WTC11 (cell line): ENCODE measurements at regions not wholly inside any gene's neighbourhood (a gene's known extent, or its start where the extent isn't known, plus 50 kb on each side); places are given as distances from the start of the nearest gene placed in this dataset.

Experiments
- ATF1 ChIP-seq: sonication (generic); formaldehyde crosslinking; IDR thresholded peaks from 2 replicates; pipeline ENCODE4 v1.8.1; 2023; ENCODE audit warnings: mild to moderate bottlenecking, moderate library complexity, missing genetic modification reagents
- CBFB ChIP-seq: sonication (generic); formaldehyde crosslinking; IDR thresholded peaks from 2 replicates; pipeline ENCODE4 v1.8.1; 2022; ENCODE audit warnings: mild to moderate bottlenecking, low read depth, missing genetic modification reagents
- ELF4 ChIP-seq: sonication (generic); formaldehyde crosslinking; IDR thresholded peaks from 2 replicates; pipeline ENCODE4 v1.8.1; 2022; ENCODE audit warnings: low read depth, mild to moderate bottlenecking, moderate library complexity, missing genetic modification reagents
- ZBTB21 ChIP-seq: sonication (generic); formaldehyde crosslinking; IDR thresholded peaks from 2 replicates; pipeline ENCODE4 v1.8.1; 2023; ENCODE audit warnings: mild to moderate bottlenecking, missing genetic modification reagents, borderline replicate concordance
- TF ChIP-seq, protein P1 (sequence below): fragments of 200-600 bp; IDR thresholded peaks from 2 replicates; pipeline ENCODE4 v1.8.0; 2022; ENCODE audit warnings: antibody characterized with exemption
- TF ChIP-seq, protein P2 (sequence below): sonication (generic); formaldehyde crosslinking; IDR thresholded peaks from 2 replicates; pipeline ENCODE4 v1.8.1; 2022; ENCODE audit warnings: low read depth, missing genetic modification reagents, borderline replicate concordance
- TF ChIP-seq, protein P3 (sequence below): sonication (generic); formaldehyde crosslinking; conservative IDR thresholded peaks from 2 replicates; pipeline ENCODE4 v1.8.1; 2023; ENCODE audit warnings: mild to moderate bottlenecking, low read depth, missing genetic modification reagents, moderate library complexity
- TF ChIP-seq, protein P4 (sequence below): sonication (generic); formaldehyde crosslinking; IDR thresholded peaks from 2 replicates; pipeline ENCODE4 v1.8.0; 2022; ENCODE audit warnings: mild to moderate bottlenecking, missing genetic modification reagents
- TF ChIP-seq, protein P5 (sequence below): sonication (generic); formaldehyde crosslinking; IDR thresholded peaks from 2 replicates; pipeline ENCODE4 v1.8.1; 2023; ENCODE audit warnings: mild to moderate bottlenecking, moderate library complexity, missing genetic modification reagents

DNA sequence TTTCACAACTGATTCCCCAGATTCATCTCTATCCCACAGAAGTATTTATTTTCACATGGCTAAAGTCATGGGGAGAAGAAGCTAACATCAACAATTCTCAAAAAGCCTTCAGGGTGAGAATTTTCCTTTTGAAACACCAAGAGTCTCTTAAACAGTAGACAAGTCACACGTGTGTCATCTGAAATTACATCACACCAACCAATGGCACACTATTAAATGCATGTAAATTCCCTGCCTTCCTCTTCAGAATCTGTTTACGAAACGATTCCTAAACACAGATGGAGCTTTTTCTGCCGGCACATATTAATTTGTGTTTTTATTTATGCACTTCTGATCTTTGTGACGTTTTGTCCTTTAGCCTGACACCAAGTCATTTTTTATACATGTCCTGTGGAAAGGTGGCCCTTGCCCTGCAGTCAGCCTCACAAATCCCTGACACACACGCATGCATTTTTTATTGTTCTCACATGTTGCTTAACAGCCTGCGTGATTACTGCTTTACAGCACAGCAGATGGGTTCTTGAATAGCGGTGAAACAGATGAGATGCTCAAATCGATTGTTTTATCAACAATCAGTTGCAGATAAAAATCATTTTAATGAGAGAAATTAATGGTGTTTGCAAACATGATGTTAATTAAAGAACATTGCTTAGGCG, 735.9 kb upstream of the TENM3 start:
- TF ChIP-seq, protein P1, sequence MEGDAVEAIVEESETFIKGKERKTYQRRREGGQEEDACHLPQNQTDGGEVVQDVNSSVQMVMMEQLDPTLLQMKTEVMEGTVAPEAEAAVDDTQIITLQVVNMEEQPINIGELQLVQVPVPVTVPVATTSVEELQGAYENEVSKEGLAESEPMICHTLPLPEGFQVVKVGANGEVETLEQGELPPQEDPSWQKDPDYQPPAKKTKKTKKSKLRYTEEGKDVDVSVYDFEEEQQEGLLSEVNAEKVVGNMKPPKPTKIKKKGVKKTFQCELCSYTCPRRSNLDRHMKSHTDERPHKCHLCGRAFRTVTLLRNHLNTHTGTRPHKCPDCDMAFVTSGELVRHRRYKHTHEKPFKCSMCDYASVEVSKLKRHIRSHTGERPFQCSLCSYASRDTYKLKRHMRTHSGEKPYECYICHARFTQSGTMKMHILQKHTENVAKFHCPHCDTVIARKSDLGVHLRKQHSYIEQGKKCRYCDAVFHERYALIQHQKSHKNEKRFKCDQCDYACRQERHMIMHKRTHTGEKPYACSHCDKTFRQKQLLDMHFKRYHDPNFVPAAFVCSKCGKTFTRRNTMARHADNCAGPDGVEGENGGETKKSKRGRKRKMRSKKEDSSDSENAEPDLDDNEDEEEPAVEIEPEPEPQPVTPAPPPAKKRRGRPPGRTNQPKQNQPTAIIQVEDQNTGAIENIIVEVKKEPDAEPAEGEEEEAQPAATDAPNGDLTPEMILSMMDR, result no peak
- TF ChIP-seq, protein P2, sequence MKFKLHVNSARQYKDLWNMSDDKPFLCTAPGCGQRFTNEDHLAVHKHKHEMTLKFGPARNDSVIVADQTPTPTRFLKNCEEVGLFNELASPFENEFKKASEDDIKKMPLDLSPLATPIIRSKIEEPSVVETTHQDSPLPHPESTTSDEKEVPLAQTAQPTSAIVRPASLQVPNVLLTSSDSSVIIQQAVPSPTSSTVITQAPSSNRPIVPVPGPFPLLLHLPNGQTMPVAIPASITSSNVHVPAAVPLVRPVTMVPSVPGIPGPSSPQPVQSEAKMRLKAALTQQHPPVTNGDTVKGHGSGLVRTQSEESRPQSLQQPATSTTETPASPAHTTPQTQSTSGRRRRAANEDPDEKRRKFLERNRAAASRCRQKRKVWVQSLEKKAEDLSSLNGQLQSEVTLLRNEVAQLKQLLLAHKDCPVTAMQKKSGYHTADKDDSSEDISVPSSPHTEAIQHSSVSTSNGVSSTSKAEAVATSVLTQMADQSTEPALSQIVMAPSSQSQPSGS (CRISPR knock-in tag), result no peak
- TF ChIP-seq, protein P3, sequence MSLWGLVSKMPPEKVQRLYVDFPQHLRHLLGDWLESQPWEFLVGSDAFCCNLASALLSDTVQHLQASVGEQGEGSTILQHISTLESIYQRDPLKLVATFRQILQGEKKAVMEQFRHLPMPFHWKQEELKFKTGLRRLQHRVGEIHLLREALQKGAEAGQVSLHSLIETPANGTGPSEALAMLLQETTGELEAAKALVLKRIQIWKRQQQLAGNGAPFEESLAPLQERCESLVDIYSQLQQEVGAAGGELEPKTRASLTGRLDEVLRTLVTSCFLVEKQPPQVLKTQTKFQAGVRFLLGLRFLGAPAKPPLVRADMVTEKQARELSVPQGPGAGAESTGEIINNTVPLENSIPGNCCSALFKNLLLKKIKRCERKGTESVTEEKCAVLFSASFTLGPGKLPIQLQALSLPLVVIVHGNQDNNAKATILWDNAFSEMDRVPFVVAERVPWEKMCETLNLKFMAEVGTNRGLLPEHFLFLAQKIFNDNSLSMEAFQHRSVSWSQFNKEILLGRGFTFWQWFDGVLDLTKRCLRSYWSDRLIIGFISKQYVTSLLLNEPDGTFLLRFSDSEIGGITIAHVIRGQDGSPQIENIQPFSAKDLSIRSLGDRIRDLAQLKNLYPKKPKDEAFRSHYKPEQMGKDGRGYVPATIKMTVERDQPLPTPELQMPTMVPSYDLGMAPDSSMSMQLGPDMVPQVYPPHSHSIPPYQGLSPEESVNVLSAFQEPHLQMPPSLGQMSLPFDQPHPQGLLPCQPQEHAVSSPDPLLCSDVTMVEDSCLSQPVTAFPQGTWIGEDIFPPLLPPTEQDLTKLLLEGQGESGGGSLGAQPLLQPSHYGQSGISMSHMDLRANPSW (CRISPR knock-in tag), result no peak
- TF ChIP-seq, protein P4, sequence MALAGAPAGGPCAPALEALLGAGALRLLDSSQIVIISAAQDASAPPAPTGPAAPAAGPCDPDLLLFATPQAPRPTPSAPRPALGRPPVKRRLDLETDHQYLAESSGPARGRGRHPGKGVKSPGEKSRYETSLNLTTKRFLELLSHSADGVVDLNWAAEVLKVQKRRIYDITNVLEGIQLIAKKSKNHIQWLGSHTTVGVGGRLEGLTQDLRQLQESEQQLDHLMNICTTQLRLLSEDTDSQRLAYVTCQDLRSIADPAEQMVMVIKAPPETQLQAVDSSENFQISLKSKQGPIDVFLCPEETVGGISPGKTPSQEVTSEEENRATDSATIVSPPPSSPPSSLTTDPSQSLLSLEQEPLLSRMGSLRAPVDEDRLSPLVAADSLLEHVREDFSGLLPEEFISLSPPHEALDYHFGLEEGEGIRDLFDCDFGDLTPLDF (CRISPR knock-in tag), result no peak
- TF ChIP-seq CBFB, result no peak
- TF ChIP-seq ZBTB21 (CRISPR knock-in tag), result no peak
- TF ChIP-seq, protein P5, sequence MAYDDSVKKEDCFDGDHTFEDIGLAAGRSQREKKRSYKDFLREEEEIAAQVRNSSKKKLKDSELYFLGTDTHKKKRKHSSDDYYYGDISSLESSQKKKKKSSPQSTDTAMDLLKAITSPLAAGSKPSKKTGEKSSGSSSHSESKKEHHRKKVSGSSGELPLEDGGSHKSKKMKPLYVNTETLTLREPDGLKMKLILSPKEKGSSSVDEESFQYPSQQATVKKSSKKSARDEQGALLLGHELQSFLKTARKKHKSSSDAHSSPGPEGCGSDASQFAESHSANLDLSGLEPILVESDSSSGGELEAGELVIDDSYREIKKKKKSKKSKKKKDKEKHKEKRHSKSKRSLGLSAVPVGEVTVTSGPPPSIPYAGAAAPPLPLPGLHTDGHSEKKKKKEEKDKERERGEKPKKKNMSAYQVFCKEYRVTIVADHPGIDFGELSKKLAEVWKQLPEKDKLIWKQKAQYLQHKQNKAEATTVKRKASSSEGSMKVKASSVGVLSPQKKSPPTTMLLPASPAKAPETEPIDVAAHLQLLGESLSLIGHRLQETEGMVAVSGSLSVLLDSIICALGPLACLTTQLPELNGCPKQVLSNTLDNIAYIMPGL (CRISPR knock-in tag), result no peak
- no peak for TF ChIP-seq ATF1 (CRISPR knock-in tag)
- TF ChIP-seq ELF4 (CRISPR knock-in tag), result no peak
